Vagina (tissue), 2 donors: ENCODE measurements at regions not wholly inside any gene's neighbourhood (a gene's known extent, or its start where the extent isn't known, plus 50 kb on each side); places are given as distances from the start of the nearest gene placed in this dataset.

Experiments used
- POLR2AphosphoS5 ChIP-seq, 2 donors: sonication (generic); formaldehyde crosslinking; IDR thresholded peaks; one replicate each; pipeline ENCODE4 v1.9.0; 2017; ENCODE audit warnings: antibody characterized with exemption in 2 of 2, mild to moderate bottlenecking in 2 of 2, low read depth in 1 of 2; ENCODE audit not compliant: insufficient read depth in 1 of 2
- TF ChIP-seq, protein P1 (sequence below), 3 experiments: fragments of 450-650 bp in 2 of 3; fragments of 200-600 bp in 1 of 3; sonication (generic) in 1 of 3; IDR thresholded peaks; one replicate each; pipeline ENCODE4 v1.5.1; 2017 to 2019; ENCODE audit warnings: antibody characterized with exemption in 3 of 3, mild to moderate bottlenecking in 2 of 3, moderate library complexity in 2 of 3

- no peak for TF ChIP-seq POLR2AphosphoS5 (IDR thresholded peaks at IDR 0.05; ENCODE audit: insufficient read depth in 1 of 2, low read depth in 1 of 2)
- TF ChIP-seq, protein P1, sequence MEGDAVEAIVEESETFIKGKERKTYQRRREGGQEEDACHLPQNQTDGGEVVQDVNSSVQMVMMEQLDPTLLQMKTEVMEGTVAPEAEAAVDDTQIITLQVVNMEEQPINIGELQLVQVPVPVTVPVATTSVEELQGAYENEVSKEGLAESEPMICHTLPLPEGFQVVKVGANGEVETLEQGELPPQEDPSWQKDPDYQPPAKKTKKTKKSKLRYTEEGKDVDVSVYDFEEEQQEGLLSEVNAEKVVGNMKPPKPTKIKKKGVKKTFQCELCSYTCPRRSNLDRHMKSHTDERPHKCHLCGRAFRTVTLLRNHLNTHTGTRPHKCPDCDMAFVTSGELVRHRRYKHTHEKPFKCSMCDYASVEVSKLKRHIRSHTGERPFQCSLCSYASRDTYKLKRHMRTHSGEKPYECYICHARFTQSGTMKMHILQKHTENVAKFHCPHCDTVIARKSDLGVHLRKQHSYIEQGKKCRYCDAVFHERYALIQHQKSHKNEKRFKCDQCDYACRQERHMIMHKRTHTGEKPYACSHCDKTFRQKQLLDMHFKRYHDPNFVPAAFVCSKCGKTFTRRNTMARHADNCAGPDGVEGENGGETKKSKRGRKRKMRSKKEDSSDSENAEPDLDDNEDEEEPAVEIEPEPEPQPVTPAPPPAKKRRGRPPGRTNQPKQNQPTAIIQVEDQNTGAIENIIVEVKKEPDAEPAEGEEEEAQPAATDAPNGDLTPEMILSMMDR (IDR thresholded peaks at IDR 0.05): no peak
These were observed 343.8 kb downstream of the RPRM start for GRCh38 chr2:153134725-153135124.
